ENCODE measurements at regions not wholly inside any gene's neighbourhood (a gene's known extent, or its start where the extent isn't known, plus 50 kb on each side); places are given as distances from the start of the nearest gene placed in this dataset.

DNA sequence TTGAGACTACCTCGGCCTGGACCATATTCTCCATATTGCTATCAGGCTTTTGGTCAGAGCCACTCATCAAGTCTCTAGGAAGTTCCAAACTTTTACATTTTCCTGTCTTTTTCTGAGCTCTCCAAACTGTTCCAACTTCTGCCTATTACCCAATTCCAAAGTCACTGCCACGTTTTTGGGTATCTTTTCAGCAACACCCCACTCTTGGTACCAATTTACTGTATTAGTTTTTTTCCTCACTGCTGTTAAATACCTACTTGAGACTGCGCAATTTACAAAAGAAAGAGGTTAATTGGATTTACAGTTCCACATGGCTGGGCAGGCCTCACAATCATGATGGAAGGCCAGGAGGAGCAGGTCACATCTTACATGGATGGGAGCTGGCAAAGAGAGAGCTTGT, 507.8 kb upstream of the ZNF608 start:
- no peak for TF ChIP-seq POLR2AphosphoS5 (IDR thresholded peaks at IDR 0.05; ENCODE audit: low read depth, low read length)
- no peak for TF ChIP-seq POLR2A (IDR thresholded peaks at IDR 0.05; ENCODE audit: low read depth, low read length)

Measured in GM12892 (cell line).